GM12891 (cell line): ENCODE measurements at regions not wholly inside any gene's neighbourhood (a gene's known extent, or its start where the extent isn't known, plus 50 kb on each side); places are given as distances from the start of the nearest gene placed in this dataset.

ENCODE experiments used
- POLR2A ChIP-seq: IDR thresholded peaks from 2 replicates; pipeline ENCODE4 v1.6.1; 2011; ENCODE audit warnings: low read depth, low read length, control low read depth
- POLR2AphosphoS5 ChIP-seq: IDR thresholded peaks from 2 replicates; pipeline ENCODE4 v1.6.1; 2011; ENCODE audit warnings: low read depth, low read length, control low read depth
- TAF1 ChIP-seq: IDR thresholded peaks from 2 replicates; pipeline ENCODE4 v1.6.1; 2011; ENCODE audit warnings: low read depth, low read length, control low read depth

DNA sequence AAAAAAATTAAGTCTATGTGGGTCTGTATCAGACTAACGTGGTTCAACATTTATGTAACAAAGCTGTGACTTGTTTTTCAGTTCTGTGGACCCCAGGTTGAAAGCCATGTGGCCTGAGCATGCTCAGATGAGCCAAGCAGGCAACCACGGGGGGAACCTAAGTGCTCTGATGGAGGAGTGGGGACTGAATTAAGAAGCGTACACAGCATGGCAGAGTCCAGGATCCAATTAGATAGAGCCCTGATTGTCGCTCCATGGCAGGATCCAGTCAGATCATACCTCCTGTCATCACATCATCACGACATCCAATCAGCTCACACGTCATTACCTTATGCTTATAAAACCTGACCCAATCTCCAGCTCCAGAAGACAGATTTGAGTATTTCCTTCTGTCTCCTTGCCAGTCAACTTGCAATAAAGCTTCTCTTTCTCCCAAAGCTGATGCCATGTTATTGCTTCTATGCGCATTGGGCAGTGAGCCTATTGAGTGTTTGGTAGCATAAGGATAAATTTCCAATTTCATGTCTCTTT, 1013.1 kb upstream of the TMEM132C start:
- no peak for TF ChIP-seq POLR2AphosphoS5
- no peak for TF ChIP-seq POLR2A
- TF ChIP-seq TAF1: no peak
